ENCODE measurements at regions not wholly inside any gene's neighbourhood (a gene's known extent, or its start where the extent isn't known, plus 50 kb on each side); places are given as distances from the start of the nearest gene placed in this dataset.

DNA sequence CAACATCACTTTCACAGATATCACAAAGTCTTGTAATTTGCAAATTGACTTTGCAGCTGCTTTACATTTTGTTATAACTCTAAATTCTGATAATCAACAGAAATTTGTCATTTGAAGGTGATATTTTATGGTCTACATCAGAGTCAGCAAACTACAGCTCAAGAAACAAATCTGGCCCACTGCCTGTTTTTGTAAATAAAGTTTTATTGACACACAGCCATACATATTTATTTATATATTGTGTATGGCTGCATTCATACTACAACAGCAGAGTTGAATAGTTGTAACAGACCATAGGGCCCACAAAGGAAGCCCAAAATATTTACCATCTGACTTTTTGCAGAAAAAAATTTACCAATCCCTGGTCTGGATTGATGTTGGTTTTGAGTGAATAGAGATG lies 87.0 kb upstream of the GRIA1 start:
- Histone ChIP-seq H3K4me3 (no peak overlapping the region), H3K36me3 (ENCODE audit: low read depth) (no peaks in the 10 kb centered on the region), H3K4me1 (ENCODE audit: low read depth) (no peaks in the 10 kb centered on the region), H3K9me3 (peaks cover 4% of the 10 kb centered on the region)
- intact Hi-C loops (cut with DNase I, micrococcal nuclease) = no loop called here
- DNase-seq (no peak), ATAC-seq (no peak)
- no peak for TF ChIP-seq CTCF (IDR thresholded peaks at IDR 0.05)

- intact Hi-C loops (cut with DNase I, micrococcal nuclease) = no loop called here
- no peak for TF ChIP-seq CTCF (IDR thresholded peaks at IDR 0.05)
- no peak for DNase-seq
- Histone ChIP-seq H3K4me1 (ENCODE audit: low read depth) (no peaks in the 10 kb centered on the region), H3K36me3 (ENCODE audit: low read depth) (no peaks in the 10 kb centered on the region), H3K9me3 (peaks cover 4% of the 10 kb centered on the region), H3K4me3 (no peak overlapping the region)
- ATAC-seq = no peak
Observed at GRCh38 chr5:153404747-153405146, 85.7 kb upstream of the GRIA1 start.

- Histone ChIP-seq H3K9me3 (peaks cover 3% of the 10 kb centered on the region), H3K36me3 (ENCODE audit: low read depth) (no peaks in the 10 kb centered on the region), H3K4me1 (ENCODE audit: low read depth) (no peaks in the 10 kb centered on the region), H3K4me3 (no peak overlapping the region)
- no peak for TF ChIP-seq CTCF (IDR thresholded peaks at IDR 0.05)
- ATAC-seq = no peak
- DNase-seq = no peak
- intact Hi-C loops (cut with DNase I, micrococcal nuclease) = no loop called here
Observed at GRCh38 chr5:153421676-153422075, 68.8 kb upstream of the GRIA1 start.

DNA sequence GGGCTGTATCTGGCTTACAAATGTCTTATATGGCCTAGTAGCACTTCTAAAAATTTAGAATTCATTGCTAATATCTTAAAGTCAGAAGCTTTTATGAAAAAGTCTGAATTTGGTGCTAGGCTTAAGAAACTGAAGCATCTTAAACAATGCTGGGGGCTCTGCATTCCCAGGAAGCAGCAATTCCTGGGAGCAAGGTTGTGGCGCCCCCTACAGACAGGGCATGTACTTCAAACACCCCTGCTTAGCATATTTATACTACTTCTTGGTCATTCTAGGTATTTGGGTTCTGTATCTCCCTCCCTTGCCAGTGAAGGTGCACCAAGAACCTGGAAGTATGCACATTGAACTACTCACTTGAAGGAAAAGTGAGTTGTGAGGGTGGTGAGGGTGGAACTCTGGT lies 64.6 kb upstream of the GRIA1 start:
- no peak for DNase-seq
- no peaks in the 10 kb centered on the region for H3K4me1 ChIP-seq (ENCODE audit: low read depth)
- intact Hi-C loops (cut with DNase I, micrococcal nuclease) = no loop called here
- H3K9me3 ChIP-seq = no peaks in the 10 kb centered on the region
- TF ChIP-seq CTCF (IDR thresholded peaks at IDR 0.05) = no peak
- ATAC-seq = no peak
- H3K4me3 ChIP-seq = no peak overlapping the region
- no peaks in the 10 kb centered on the region for H3K36me3 ChIP-seq (ENCODE audit: low read depth)

GRCh38 chr5:153429761-153430380 lies 60.6 kb upstream of the GRIA1 start:
- intact Hi-C loops (cut with DNase I, micrococcal nuclease) = no loop called here
- Histone ChIP-seq H3K4me1 (ENCODE audit: low read depth) (no peaks in the 10 kb centered on the region), H3K36me3 (ENCODE audit: low read depth) (no peaks in the 10 kb centered on the region), H3K4me3 (no peak overlapping the region), H3K9me3 (no peaks in the 10 kb centered on the region)
- DNase-seq (no peak), ATAC-seq (no peak)
- no peak for TF ChIP-seq CTCF (IDR thresholded peaks at IDR 0.05)

DNA sequence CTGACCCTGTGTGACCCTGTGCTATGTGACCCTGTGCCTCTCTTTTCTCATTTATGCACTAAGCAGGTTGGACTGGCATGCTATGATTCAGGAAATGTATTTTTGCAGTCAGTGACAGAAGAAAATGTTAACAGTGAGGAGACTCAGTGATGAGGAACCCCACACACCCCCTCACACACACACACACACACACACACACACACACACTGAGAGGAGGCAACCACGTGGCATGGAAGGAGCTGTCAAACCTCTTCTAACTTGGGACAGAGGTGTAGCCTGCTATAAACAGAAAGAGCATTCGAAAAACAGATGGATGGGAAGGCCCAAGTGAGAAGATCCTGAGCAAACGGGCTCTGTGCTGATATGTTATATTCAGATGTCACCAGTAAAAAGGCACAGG lies 57.9 kb upstream of the GRIA1 start:
- no peaks in the 10 kb centered on the region for H3K9me3 ChIP-seq

More for the DNA sequence above, 57.9 kb upstream of the GRIA1 start:
- intact Hi-C loops (cut with DNase I, micrococcal nuclease) = no loop called here
- Histone ChIP-seq H3K36me3 (ENCODE audit: low read depth) (no peaks in the 10 kb centered on the region), H3K4me1 (ENCODE audit: low read depth) (no peaks in the 10 kb centered on the region), H3K4me3 (no peak overlapping the region)
- no peak for DNase-seq
- TF ChIP-seq CTCF (IDR thresholded peaks at IDR 0.05) = no peak
- ATAC-seq = no peak

Data from mucosa of descending colon (tissue), 3 donors.